GM13976 (cell line): ENCODE measurements at regions not wholly inside any gene's neighbourhood (a gene's known extent, or its start where the extent isn't known, plus 50 kb on each side); places are given as distances from the start of the nearest gene placed in this dataset.
"Not testable (repeated sequence)": the region's sequence is repeated elsewhere in the genome, so short reads cannot be mapped to it uniquely, and the experiment has no call there.

Experiments
- DNase-seq: peaks from one replicate; pipeline ENCODE4 v3.0.0; 2012; ENCODE audit warnings: low spot score
- CTCF ChIP-seq: IDR thresholded peaks from 2 replicates; pipeline ENCODE4 v1.5.1; 2012; ENCODE audit warnings: borderline replicate concordance, mild to moderate bottlenecking; ENCODE audit not compliant: insufficient read depth; ENCODE audit errors: extremely low read depth, missing control alignments, control extremely low read depth
- in situ Hi-C: fragments of 300-500 bp; cut with MboI; formaldehyde crosslinking; loops from one replicate; pipeline ENCODE4 v1.12.0; 2022; ENCODE audit warnings: low sequenced_read_pairs, mixed read lengths, inconsistent platforms; ENCODE audit not compliant: unreplicated experiment

GRCh38 chr3:78091478-78092119, 1051.7 kb downstream of the ROBO2 start:
- no peak for DNase-seq
- in situ Hi-C loops: no loop called here
- TF ChIP-seq CTCF: no peak

DNA sequence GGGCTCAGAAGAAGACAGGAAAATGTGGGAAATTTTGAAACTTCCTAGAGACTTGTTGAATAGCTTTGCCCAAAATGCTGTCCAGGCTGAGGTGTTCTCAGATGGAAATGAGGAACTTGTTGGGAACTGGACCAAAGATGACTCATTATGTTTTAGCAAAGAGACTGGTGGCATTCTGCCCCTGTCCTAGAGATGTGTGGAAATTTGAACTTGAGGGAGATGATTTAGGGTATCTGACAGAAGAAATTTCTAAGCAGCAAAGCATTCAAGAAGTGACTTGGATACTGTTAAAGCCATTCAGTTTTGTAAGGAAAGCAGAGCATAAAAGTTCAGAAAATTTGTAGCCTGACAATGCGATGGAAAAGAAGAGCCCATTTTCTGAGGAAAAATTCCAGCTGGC, 1052.7 kb downstream of the ROBO2 start:
- not testable (repeated sequence) for DNase-seq

GRCh38 chr3:78096488-78097255, 1056.8 kb downstream of the ROBO2 start:
- TF ChIP-seq CTCF: no peak
- DNase-seq: no peak
- in situ Hi-C loops: no loop called here

More for the DNA sequence above, 1052.7 kb downstream of the ROBO2 start:
- in situ Hi-C loops: not testable (repeated sequence)

DNA sequence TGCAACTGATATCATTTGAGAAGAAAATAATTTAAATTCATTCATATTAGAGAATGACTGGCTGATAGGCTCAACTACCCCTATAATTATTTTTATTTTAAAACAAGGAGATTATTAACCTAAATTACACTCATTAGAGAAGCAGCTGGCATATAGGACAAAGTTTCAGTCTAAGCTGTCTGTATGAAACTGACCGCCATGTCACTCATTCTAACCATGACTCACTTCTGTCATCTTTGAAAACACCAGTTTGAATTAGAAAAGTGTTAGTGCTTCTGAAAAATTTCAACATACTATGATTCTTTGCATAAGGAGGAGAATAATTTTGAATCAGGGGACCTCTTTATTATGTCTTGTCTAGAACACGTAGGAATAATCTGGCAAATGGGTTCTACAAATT, 1058.5 kb downstream of the ROBO2 start:
- no peak for TF ChIP-seq CTCF
- DNase-seq: no peak
- in situ Hi-C loops: no loop called here

GRCh38 chr3:78101384-78101783, 1061.5 kb downstream of the ROBO2 start:
- in situ Hi-C loops: no loop called here
- TF ChIP-seq CTCF: no peak
- no peak for DNase-seq

GRCh38 chr3:78108269-78108961, 1068.5 kb downstream of the ROBO2 start:
- in situ Hi-C loops: not testable (repeated sequence)

GRCh38 chr3:78112291-78113010, 1072.6 kb downstream of the ROBO2 start:
- in situ Hi-C loops: no loop called here
- TF ChIP-seq CTCF: no peak
- no peak for DNase-seq

More at GRCh38 chr3:78108269-78108961, 1068.5 kb downstream of the ROBO2 start:
- DNase-seq: not testable (repeated sequence)
